Activated naive CD8-positive, alpha-beta T cell treated with anti-CD3 and anti-CD28 coated beads, Interleukin-2, amount 50 U/mL, for 24 hours (primary cell): ENCODE measurements at regions not wholly inside any gene's neighbourhood (a gene's known extent, or its start where the extent isn't known, plus 50 kb on each side); places are given as distances from the start of the nearest gene placed in this dataset.
A peak's percentile ranks its signal among the peaks of the same experiment; 100 is the strongest.

ENCODE experiments used
- ATAC-seq: fragments of 150-1000 bp; cut with Tn5 transposase; one replicate; pipeline ENCODE4 v1.10.0; 2021
- DNase-seq: peaks from one replicate; pipeline ENCODE4 v3.0.0; 2021
- H3K27ac Mint-ChIP-seq: one replicate; pipeline ENCODE4 v1.8.0; 2021; ENCODE audit warnings: mild to moderate bottlenecking, mixed read lengths
- H3K27me3 Mint-ChIP-seq: one replicate; pipeline ENCODE4 v1.8.0; 2021; ENCODE audit warnings: mixed read lengths
- H3K36me3 Mint-ChIP-seq: one replicate; pipeline ENCODE4 v1.8.0; 2021; ENCODE audit warnings: low read depth, mixed read lengths
- H3K4me1 Mint-ChIP-seq: one replicate; pipeline ENCODE4 v1.8.0; 2021; ENCODE audit warnings: mixed read lengths
- H3K4me3 Mint-ChIP-seq: one replicate; pipeline ENCODE4 v1.8.0; 2021; ENCODE audit warnings: mild to moderate bottlenecking, moderate library complexity, mixed read lengths
- H3K9me3 Mint-ChIP-seq: one replicate; pipeline ENCODE4 v1.8.0; 2021; ENCODE audit warnings: mixed read lengths

- Mint-ChIP-seq H3K27me3 (peaks cover 3% of the 10 kb centered on the region), H3K36me3 (no peaks in the 10 kb centered on the region), H3K4me3 (no peak overlapping the region), H3K27ac (no peak overlapping the region), H3K9me3 (peaks cover 4% of the 10 kb centered on the region), H3K4me1 (no peaks in the 10 kb centered on the region)
- DNase-seq (no peak), ATAC-seq (no peak)
Observed at GRCh38 chr15:97731859-97732258, 228.6 kb upstream of the ARRDC4 start.

GRCh38 chr15:97733373-97733772 is 227.1 kb upstream of the ARRDC4 start:
- ATAC-seq (no peak), DNase-seq (no peak)
- H3K4me3 Mint-ChIP-seq, result no peak overlapping the region
- peaks cover 3% of the 10 kb centered on the region for H3K27me3 Mint-ChIP-seq
- peaks cover 4% of the 10 kb centered on the region for H3K9me3 Mint-ChIP-seq
- no peaks in the 10 kb centered on the region for H3K36me3 Mint-ChIP-seq
- no peaks in the 10 kb centered on the region for H3K4me1 Mint-ChIP-seq
- no peak overlapping the region for H3K27ac Mint-ChIP-seq

- Mint-ChIP-seq H3K4me3 (no peak overlapping the region), H3K4me1 (no peaks in the 10 kb centered on the region), H3K36me3 (no peaks in the 10 kb centered on the region), H3K9me3 (no peaks in the 10 kb centered on the region), H3K27ac (no peak overlapping the region), H3K27me3 (no peaks in the 10 kb centered on the region)
- DNase-seq, result no peak
- no peak for ATAC-seq
Observed at GRCh38 chr15:97736748-97737147, 223.8 kb upstream of the ARRDC4 start.

GRCh38 chr15:97745481-97746071 is 214.9 kb upstream of the ARRDC4 start:
- Mint-ChIP-seq H3K4me1 (no peaks in the 10 kb centered on the region), H3K9me3 (no peaks in the 10 kb centered on the region), H3K36me3 (no peaks in the 10 kb centered on the region), H3K27me3 (no peaks in the 10 kb centered on the region), H3K4me3 (no peak overlapping the region), H3K27ac (no peak overlapping the region)
- ATAC-seq (no peak), DNase-seq (peak; percentile 20)

- no peaks in the 10 kb centered on the region for H3K27me3 Mint-ChIP-seq
- no peak overlapping the region for H3K4me3 Mint-ChIP-seq
- no peak overlapping the region for H3K27ac Mint-ChIP-seq
- H3K9me3 Mint-ChIP-seq, result no peaks in the 10 kb centered on the region
- ATAC-seq (no peak), DNase-seq (no peak)
- H3K4me1 Mint-ChIP-seq, result no peaks in the 10 kb centered on the region
- H3K36me3 Mint-ChIP-seq, result no peaks in the 10 kb centered on the region
Observed at GRCh38 chr15:97747342-97747741, 213.2 kb upstream of the ARRDC4 start.

GRCh38 chr15:97748576-97748975 is 211.9 kb upstream of the ARRDC4 start:
- no peak overlapping the region for H3K27ac Mint-ChIP-seq
- DNase-seq (no peak), ATAC-seq (no peak)
- H3K4me3 Mint-ChIP-seq, result no peak overlapping the region
- no peaks in the 10 kb centered on the region for H3K4me1 Mint-ChIP-seq
- H3K27me3 Mint-ChIP-seq, result no peaks in the 10 kb centered on the region
- H3K9me3 Mint-ChIP-seq, result no peaks in the 10 kb centered on the region
- no peaks in the 10 kb centered on the region for H3K36me3 Mint-ChIP-seq

GRCh38 chr15:97750060-97750459 is 210.4 kb upstream of the ARRDC4 start:
- no peak overlapping the region for H3K4me3 Mint-ChIP-seq
- H3K9me3 Mint-ChIP-seq, result no peaks in the 10 kb centered on the region
- H3K27ac Mint-ChIP-seq, result no peak overlapping the region
- no peaks in the 10 kb centered on the region for H3K36me3 Mint-ChIP-seq
- no peaks in the 10 kb centered on the region for H3K27me3 Mint-ChIP-seq
- DNase-seq, result no peak
- ATAC-seq, result no peak
- H3K4me1 Mint-ChIP-seq, result no peaks in the 10 kb centered on the region

- H3K4me3 Mint-ChIP-seq, result no peak overlapping the region
- H3K27ac Mint-ChIP-seq, result no peak overlapping the region
- no peaks in the 10 kb centered on the region for H3K4me1 Mint-ChIP-seq
- H3K9me3 Mint-ChIP-seq, result no peaks in the 10 kb centered on the region
- DNase-seq (no peak), ATAC-seq (no peak)
- peaks cover 8% of the 10 kb centered on the region for H3K27me3 Mint-ChIP-seq
- H3K36me3 Mint-ChIP-seq, result no peaks in the 10 kb centered on the region
Observed at GRCh38 chr15:97755726-97756125, 204.8 kb upstream of the ARRDC4 start.

- H3K36me3 Mint-ChIP-seq, result no peaks in the 10 kb centered on the region
- no peaks in the 10 kb centered on the region for H3K4me1 Mint-ChIP-seq
- H3K9me3 Mint-ChIP-seq, result no peaks in the 10 kb centered on the region
- ATAC-seq (no peak), DNase-seq (no peak)
- H3K4me3 Mint-ChIP-seq, result no peak overlapping the region
- no peak overlapping the region for H3K27ac Mint-ChIP-seq
- H3K27me3 Mint-ChIP-seq, result peaks cover 12% of the 10 kb centered on the region
Observed at GRCh38 chr15:97759363-97759762, 201.1 kb upstream of the ARRDC4 start.

GRCh38 chr15:97761110-97761509 is 199.4 kb upstream of the ARRDC4 start:
- ATAC-seq, result no peak
- DNase-seq, result no peak
- Mint-ChIP-seq H3K27me3 (peaks cover 9% of the 10 kb centered on the region), H3K9me3 (no peaks in the 10 kb centered on the region), H3K4me3 (no peak overlapping the region), H3K4me1 (no peaks in the 10 kb centered on the region), H3K27ac (no peak overlapping the region), H3K36me3 (no peaks in the 10 kb centered on the region)

- H3K27ac Mint-ChIP-seq, result no peak overlapping the region
- H3K4me3 Mint-ChIP-seq, result no peak overlapping the region
- DNase-seq, result no peak
- no peaks in the 10 kb centered on the region for H3K36me3 Mint-ChIP-seq
- no peak for ATAC-seq
- no peaks in the 10 kb centered on the region for H3K4me1 Mint-ChIP-seq
- no peaks in the 10 kb centered on the region for H3K27me3 Mint-ChIP-seq
- H3K9me3 Mint-ChIP-seq, result peaks cover 8% of the 10 kb centered on the region
Observed at GRCh38 chr15:97783240-97783639, 177.3 kb upstream of the ARRDC4 start.

- Mint-ChIP-seq H3K36me3 (no peaks in the 10 kb centered on the region), H3K27me3 (no peaks in the 10 kb centered on the region), H3K9me3 (peaks cover 4% of the 10 kb centered on the region), H3K4me3 (no peak overlapping the region), H3K4me1 (no peaks in the 10 kb centered on the region), H3K27ac (no peak overlapping the region)
- ATAC-seq (no peak), DNase-seq (no peak)
Observed at GRCh38 chr15:97786741-97787140, 173.8 kb upstream of the ARRDC4 start.

- Mint-ChIP-seq H3K4me3 (no peak overlapping the region), H3K9me3 (no peaks in the 10 kb centered on the region), H3K27ac (no peak overlapping the region), H3K27me3 (no peaks in the 10 kb centered on the region), H3K36me3 (no peaks in the 10 kb centered on the region), H3K4me1 (no peaks in the 10 kb centered on the region)
- ATAC-seq (no peak), DNase-seq (no peak)
Observed at GRCh38 chr15:97790180-97790579, 170.3 kb upstream of the ARRDC4 start.

GRCh38 chr15:97791824-97792792 is 168.4 kb upstream of the ARRDC4 start:
- Mint-ChIP-seq H3K4me3 (no peak overlapping the region), H3K4me1 (no peaks in the 10 kb centered on the region), H3K9me3 (no peaks in the 10 kb centered on the region), H3K27me3 (no peaks in the 10 kb centered on the region), H3K27ac (no peak overlapping the region), H3K36me3 (no peaks in the 10 kb centered on the region)
- ATAC-seq, result no peak
- DNase-seq, result no peak

GRCh38 chr15:97804950-97805349 is 155.6 kb upstream of the ARRDC4 start:
- Mint-ChIP-seq H3K27me3 (no peaks in the 10 kb centered on the region), H3K9me3 (no peaks in the 10 kb centered on the region), H3K36me3 (no peaks in the 10 kb centered on the region), H3K4me1 (no peaks in the 10 kb centered on the region), H3K27ac (no peak overlapping the region), H3K4me3 (no peak overlapping the region)
- DNase-seq (no peak), ATAC-seq (no peak)
